Activated CD8-positive, alpha-beta T cell treated with anti-CD3 and anti-CD28 coated beads, Interleukin-2, amount 10 ng/mL, durations not matched to agents 7 days and 5 days (primary cell): ENCODE measurements at regions not wholly inside any gene's neighbourhood (a gene's known extent, or its start where the extent isn't known, plus 50 kb on each side); places are given as distances from the start of the nearest gene placed in this dataset.

Source experiments
- ATAC-seq: fragments of 150-1000 bp; cut with Tn5 transposase; one replicate; pipeline ENCODE4 v1.10.0; 2021; ENCODE audit warnings: moderate library complexity
- CTCF ChIA-PET: fragments of 350-600 bp; sonication (Branson Sonifier 250); formaldehyde crosslinking; loops from one replicate; lab custom pipeline; 2021; ENCODE audit warnings: antibody characterized with exemption; lab: Charles Lee
- POLR2A ChIA-PET: fragments of 350-600 bp; sonication (Branson Sonifier 250); formaldehyde crosslinking; loops from one replicate; lab custom pipeline; 2021; ENCODE audit warnings: antibody characterized with exemption; lab: Charles Lee
- DNase-seq: peaks from one replicate; pipeline ENCODE4 v3.0.0-alpha.2; 2020
- H3K27ac Mint-ChIP-seq: one replicate; pipeline ENCODE4 v1.8.0; 2021; ENCODE audit warnings: mild to moderate bottlenecking, mixed read lengths
- H3K27me3 Mint-ChIP-seq: one replicate; pipeline ENCODE4 v1.8.0; 2021; ENCODE audit warnings: low read depth, mixed read lengths
- H3K36me3 Mint-ChIP-seq: one replicate; pipeline ENCODE4 v1.8.0; 2021; ENCODE audit warnings: low read depth, mixed read lengths
- H3K4me1 Mint-ChIP-seq: one replicate; pipeline ENCODE4 v1.8.0; 2021; ENCODE audit warnings: low read depth, mixed read lengths
- H3K4me3 Mint-ChIP-seq: one replicate; pipeline ENCODE4 v1.8.0; 2021; ENCODE audit warnings: mild to moderate bottlenecking, mixed read lengths
- H3K9me3 Mint-ChIP-seq: one replicate; pipeline ENCODE4 v1.8.0; 2022; ENCODE audit warnings: mixed read lengths; ENCODE audit not compliant: insufficient read depth

GRCh38 chr6:71038711-71039344, 82.0 kb upstream of the B3GAT2 start:
- CTCF ChIA-PET = no interaction called here
- Mint-ChIP-seq H3K4me1 (no peaks in the 10 kb centered on the region), H3K9me3 (no peaks in the 10 kb centered on the region), H3K27me3 (no peaks in the 10 kb centered on the region), H3K36me3 (no peaks in the 10 kb centered on the region), H3K4me3 (no peak overlapping the region), H3K27ac (no peak overlapping the region)
- DNase-seq (no peak), ATAC-seq (no peak)
- POLR2A ChIA-PET = no interaction called here

DNA sequence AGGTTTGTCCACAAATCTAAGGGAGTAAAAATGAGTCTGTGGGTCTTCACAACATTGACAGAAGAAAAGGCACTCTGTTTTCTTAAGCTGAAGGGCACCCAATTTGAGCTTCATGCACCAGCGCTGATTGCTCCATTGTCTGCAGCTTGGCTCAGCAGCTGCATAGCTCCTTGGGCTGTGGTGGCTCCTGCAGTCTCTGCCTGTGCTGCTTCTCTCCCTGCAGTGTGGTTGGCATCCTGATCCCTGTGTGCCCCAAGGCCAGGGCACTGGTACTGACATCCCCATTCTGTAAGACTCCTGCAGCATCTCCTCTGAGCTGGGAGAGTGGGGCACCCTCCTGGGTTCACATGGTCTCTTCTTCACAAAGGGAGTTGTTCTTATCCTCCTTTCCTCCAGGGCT, 83.2 kb upstream of the B3GAT2 start:
- Mint-ChIP-seq H3K36me3 (no peaks in the 10 kb centered on the region), H3K27me3 (no peaks in the 10 kb centered on the region), H3K9me3 (no peaks in the 10 kb centered on the region), H3K4me1 (no peaks in the 10 kb centered on the region), H3K4me3 (no peak overlapping the region), H3K27ac (no peak overlapping the region)
- ChIA-PET POLR2A (no interaction called here), CTCF (no interaction called here)
- DNase-seq (no peak), ATAC-seq (no peak)

GRCh38 chr6:71040841-71041240, 84.0 kb upstream of the B3GAT2 start:
- Mint-ChIP-seq H3K27me3 (no peaks in the 10 kb centered on the region), H3K4me1 (no peaks in the 10 kb centered on the region), H3K9me3 (no peaks in the 10 kb centered on the region), H3K36me3 (no peaks in the 10 kb centered on the region), H3K27ac (no peak overlapping the region), H3K4me3 (no peak overlapping the region)
- CTCF ChIA-PET = no interaction called here
- ATAC-seq = no peak
- POLR2A ChIA-PET = no interaction called here
- DNase-seq = no peak

DNA sequence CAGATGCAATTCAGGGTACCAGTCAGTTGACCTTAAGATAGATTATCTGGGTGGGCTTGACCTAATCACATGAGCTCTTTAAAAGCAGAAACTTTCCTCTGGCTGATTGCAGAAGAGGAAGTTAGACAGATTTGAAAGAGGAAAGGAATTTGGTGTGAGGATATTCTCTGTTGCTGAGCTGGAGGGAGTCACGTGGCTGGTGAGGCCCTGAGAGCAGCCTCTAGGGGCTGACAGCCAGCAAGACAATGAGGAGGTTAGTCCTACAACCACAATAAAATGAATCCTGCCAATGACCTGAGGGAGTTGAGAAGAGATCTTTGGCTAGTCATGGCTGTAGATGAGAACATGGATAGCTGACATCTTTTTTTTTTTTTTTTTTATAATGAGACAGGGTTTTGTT, 87.0 kb upstream of the B3GAT2 start:
- Mint-ChIP-seq H3K27me3 (no peaks in the 10 kb centered on the region), H3K27ac (no peak overlapping the region), H3K9me3 (no peaks in the 10 kb centered on the region), H3K4me3 (no peak overlapping the region), H3K4me1 (no peaks in the 10 kb centered on the region), H3K36me3 (no peaks in the 10 kb centered on the region)
- DNase-seq (no peak), ATAC-seq (no peak)
- ChIA-PET CTCF (interaction anchor here (1.2 kb wide), 1 partner anchor 30 kb away, joined by 3 read pairs; no protein-coding TSS in a partner anchor), POLR2A (no interaction called here)

DNA sequence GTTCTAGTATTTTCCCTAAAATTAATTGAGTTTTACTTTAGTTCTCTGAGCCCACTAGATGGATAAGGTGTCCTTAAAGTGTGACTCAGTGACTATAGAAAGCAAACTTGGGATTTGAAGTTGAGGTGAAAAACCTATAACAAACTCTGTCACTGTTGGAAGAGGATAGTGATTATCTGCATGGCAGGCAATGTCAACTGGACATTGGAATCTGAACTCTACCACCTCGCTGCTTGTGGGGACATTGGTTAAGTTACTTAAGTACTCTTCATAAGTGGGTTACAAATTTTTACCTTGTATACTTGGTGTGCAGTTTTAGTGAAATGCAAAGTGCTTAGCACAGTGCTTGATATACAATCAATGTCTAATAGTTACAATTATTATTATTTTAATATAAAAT, 87.9 kb upstream of the B3GAT2 start:
- no peak for ATAC-seq
- no peak overlapping the region for H3K27ac Mint-ChIP-seq
- H3K36me3 Mint-ChIP-seq = no peaks in the 10 kb centered on the region
- H3K4me1 Mint-ChIP-seq = no peaks in the 10 kb centered on the region
- CTCF ChIA-PET = no interaction called here
- H3K27me3 Mint-ChIP-seq = no peaks in the 10 kb centered on the region
- DNase-seq = no peak
- POLR2A ChIA-PET = no interaction called here
- H3K9me3 Mint-ChIP-seq = no peaks in the 10 kb centered on the region
- H3K4me3 Mint-ChIP-seq = no peak overlapping the region

DNA sequence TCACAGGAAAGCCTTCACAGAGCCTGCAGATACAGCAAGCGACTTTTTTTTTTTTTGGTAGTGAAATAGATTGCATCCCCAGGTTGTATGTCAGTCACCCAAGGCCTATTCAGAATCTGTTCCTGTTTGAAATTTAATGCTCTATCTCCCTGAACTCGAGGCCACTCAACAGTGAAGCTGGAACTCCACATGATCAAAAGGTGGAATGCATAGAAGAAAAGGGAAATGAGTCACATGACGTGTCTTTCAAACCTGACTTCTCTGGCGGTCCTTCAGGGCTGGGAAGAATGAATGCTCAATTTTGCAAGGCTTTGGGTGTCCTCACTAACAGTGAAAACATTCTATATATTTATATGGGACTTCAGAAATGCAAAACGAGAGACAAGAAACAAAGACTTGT, 88.4 kb upstream of the B3GAT2 start:
- ChIA-PET POLR2A (no interaction called here), CTCF (no interaction called here)
- Mint-ChIP-seq H3K9me3 (no peaks in the 10 kb centered on the region), H3K36me3 (no peaks in the 10 kb centered on the region), H3K27ac (no peak overlapping the region), H3K27me3 (no peaks in the 10 kb centered on the region), H3K4me3 (no peak overlapping the region), H3K4me1 (no peaks in the 10 kb centered on the region)
- DNase-seq (no peak), ATAC-seq (no peak)

- DNase-seq = no peak
- no peak for ATAC-seq
- no peaks in the 10 kb centered on the region for H3K9me3 Mint-ChIP-seq
- ChIA-PET POLR2A (no interaction called here), CTCF (no interaction called here)
- H3K27ac Mint-ChIP-seq = no peak overlapping the region
- H3K4me1 Mint-ChIP-seq = no peaks in the 10 kb centered on the region
- no peak overlapping the region for H3K4me3 Mint-ChIP-seq
- no peaks in the 10 kb centered on the region for H3K36me3 Mint-ChIP-seq
- H3K27me3 Mint-ChIP-seq = no peaks in the 10 kb centered on the region
Observed at GRCh38 chr6:71047417-71047816, 90.6 kb upstream of the B3GAT2 start.

DNA sequence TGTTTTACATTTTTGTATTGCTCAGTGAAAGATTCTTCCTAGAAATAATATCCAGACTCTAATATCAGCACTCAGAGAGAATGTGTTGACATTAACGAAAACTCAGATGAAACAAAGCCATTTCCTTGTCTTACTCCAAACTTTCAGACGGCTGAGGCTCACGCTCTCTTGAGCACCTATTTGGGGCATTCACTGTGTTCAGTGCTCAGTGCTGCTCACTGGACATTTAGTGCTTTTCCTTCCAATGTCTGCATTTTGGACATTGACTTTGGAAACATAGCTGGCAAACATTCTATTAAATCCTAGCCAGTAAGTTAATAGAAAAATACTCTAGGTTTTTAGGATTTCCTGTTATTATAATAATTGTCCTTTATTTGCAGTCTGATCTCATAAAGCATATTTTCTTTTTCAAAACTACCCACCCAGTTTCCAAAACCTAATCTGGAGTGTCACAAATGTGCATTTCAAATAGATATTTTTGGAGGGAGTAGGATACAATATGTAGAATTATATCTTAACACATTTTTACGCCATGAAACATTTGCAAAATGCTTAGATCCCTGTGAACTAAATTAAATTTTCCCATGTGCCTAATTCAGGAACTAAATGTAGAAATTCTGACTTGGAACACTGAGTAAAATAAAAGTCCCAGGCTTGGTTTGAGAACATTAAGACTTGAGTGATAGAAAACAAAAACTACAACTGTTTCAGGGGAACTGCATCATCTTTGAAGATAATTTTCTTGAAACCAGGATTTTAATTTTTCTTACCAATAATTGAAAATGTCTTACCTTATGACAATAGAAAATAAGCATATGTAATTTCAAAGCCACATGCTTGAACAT, 91.7 kb upstream of the B3GAT2 start:
- no peak overlapping the region for H3K27ac Mint-ChIP-seq
- ChIA-PET POLR2A (no interaction called here), CTCF (no interaction called here)
- no peaks in the 10 kb centered on the region for H3K36me3 Mint-ChIP-seq
- no peak overlapping the region for H3K4me3 Mint-ChIP-seq
- no peaks in the 10 kb centered on the region for H3K4me1 Mint-ChIP-seq
- no peaks in the 10 kb centered on the region for H3K9me3 Mint-ChIP-seq
- DNase-seq (no peak), ATAC-seq (no peak)
- H3K27me3 Mint-ChIP-seq = no peaks in the 10 kb centered on the region

DNA sequence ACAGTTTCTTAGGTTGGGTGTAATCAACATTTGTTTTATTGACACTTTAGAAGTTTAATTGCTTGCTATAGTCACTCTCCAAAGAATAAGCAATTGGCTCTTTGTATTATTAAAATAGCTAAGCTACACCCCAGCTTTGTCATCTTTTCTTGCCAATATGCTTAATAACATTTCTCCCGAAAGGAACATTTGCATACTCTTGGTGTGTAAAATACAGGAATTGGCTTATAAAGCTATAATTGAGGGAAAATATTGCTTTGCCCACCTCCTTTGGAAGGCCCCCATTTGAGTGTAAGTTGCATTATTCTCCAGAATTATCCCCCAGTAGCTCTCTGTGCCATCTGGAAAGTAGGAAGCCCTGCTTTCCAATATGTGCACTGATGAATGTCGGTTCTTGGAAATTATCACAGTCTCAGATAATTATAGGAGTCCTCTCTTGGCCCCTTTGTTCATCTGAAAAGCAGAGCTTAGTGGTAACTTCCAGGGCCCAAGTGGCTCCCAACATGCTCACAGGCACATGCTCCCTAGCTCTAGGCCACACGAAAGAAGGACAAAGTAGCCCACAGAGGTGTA, 92.4 kb upstream of the B3GAT2 start:
- ATAC-seq (no peak), DNase-seq (no peak)
- Mint-ChIP-seq H3K4me1 (no peaks in the 10 kb centered on the region), H3K36me3 (no peaks in the 10 kb centered on the region), H3K9me3 (no peaks in the 10 kb centered on the region), H3K4me3 (no peak overlapping the region), H3K27me3 (no peaks in the 10 kb centered on the region), H3K27ac (no peak overlapping the region)
- ChIA-PET POLR2A (no interaction called here), CTCF (no interaction called here)

GRCh38 chr6:71053475-71053874, 96.6 kb upstream of the B3GAT2 start:
- H3K27ac Mint-ChIP-seq = no peak overlapping the region
- no peaks in the 10 kb centered on the region for H3K36me3 Mint-ChIP-seq
- no peaks in the 10 kb centered on the region for H3K9me3 Mint-ChIP-seq
- H3K27me3 Mint-ChIP-seq = no peaks in the 10 kb centered on the region
- POLR2A ChIA-PET = no interaction called here
- DNase-seq = no peak
- no peaks in the 10 kb centered on the region for H3K4me1 Mint-ChIP-seq
- CTCF ChIA-PET = no interaction called here
- ATAC-seq = no peak
- H3K4me3 Mint-ChIP-seq = no peak overlapping the region

DNA sequence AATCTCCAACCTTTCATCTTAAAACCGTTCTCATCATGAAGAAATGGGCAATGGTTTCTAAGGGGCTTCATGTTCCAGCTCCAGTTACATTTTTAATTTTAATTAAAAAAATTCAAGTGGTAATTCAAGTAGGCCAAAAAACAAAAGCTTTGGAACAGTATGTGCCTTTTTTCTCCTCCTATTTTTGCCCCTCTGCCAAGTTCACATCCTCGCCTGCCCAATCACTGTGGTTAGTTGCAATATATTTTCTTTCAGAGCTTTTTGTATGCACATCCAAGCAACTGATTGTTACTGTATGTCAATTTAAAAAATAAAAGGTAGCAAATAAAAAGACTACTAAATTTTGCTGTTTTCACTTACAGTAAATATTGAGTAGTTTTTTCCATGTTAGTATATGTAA, 99.8 kb upstream of the B3GAT2 start:
- no peak for DNase-seq
- H3K27me3 Mint-ChIP-seq = no peaks in the 10 kb centered on the region
- H3K27ac Mint-ChIP-seq = no peak overlapping the region
- no peaks in the 10 kb centered on the region for H3K9me3 Mint-ChIP-seq
- H3K4me3 Mint-ChIP-seq = no peak overlapping the region
- no peaks in the 10 kb centered on the region for H3K4me1 Mint-ChIP-seq
- ChIA-PET POLR2A (no interaction called here), CTCF (interaction anchor here (0.6 kb wide), 1 partner anchor 143 kb away, joined by 3 read pairs; no protein-coding TSS in a partner anchor)
- no peaks in the 10 kb centered on the region for H3K36me3 Mint-ChIP-seq
- ATAC-seq = no peak

DNA sequence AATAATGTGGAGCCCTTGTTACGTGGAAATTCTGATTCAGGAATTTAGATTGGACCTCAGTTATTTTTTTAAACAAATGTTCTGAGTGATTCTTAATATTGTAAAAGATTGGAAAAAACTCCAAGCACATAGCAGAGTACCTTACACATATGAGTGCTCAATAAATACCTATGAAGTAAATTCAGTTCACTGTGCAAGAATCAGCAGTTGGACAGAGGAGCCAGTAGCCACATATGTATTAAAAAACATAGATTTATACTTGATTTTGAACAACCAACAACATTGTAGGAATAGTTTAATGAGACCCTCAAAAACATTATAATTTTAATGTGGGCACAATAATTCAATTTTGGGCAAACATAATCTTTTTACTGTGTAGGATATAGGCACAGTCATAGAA, 109.3 kb upstream of the B3GAT2 start:
- Mint-ChIP-seq H3K27ac (no peak overlapping the region), H3K9me3 (no peaks in the 10 kb centered on the region), H3K4me3 (no peak overlapping the region), H3K27me3 (no peaks in the 10 kb centered on the region), H3K4me1 (no peaks in the 10 kb centered on the region), H3K36me3 (no peaks in the 10 kb centered on the region)
- CTCF ChIA-PET = no interaction called here
- DNase-seq (no peak), ATAC-seq (no peak)
- POLR2A ChIA-PET = no interaction called here
